ENCODE measurements at regions not wholly inside any gene's neighbourhood (a gene's known extent, or its start where the extent isn't known, plus 50 kb on each side); places are given as distances from the start of the nearest gene placed in this dataset.

GRCh38 chr1:65491472-65491871, 71.0 kb downstream of the LEPR start:
- no peak overlapping the region for H3K4me3 ChIP-seq (replicated peaks; ENCODE audit: insufficient read depth, low read length)
- H3K27ac ChIP-seq (replicated peaks) = no peak overlapping the region
- no peak for DNase-seq (ENCODE audit: low read depth in 1 of 2, low spot score in 1 of 2)
- H3K27me3 ChIP-seq (ENCODE audit: insufficient read depth, poor library complexity, severe bottlenecking) = no peaks in the 10 kb centered on the region
- no peak for TF ChIP-seq SPI1 (IDR thresholded peaks at IDR 0.05; ENCODE audit: borderline replicate concordance, low read depth)

GRCh38 chr1:65493802-65494201, 73.3 kb downstream of the LEPR start:
- Histone ChIP-seq H3K4me3 (replicated peaks; ENCODE audit: insufficient read depth, low read length) (no peak overlapping the region), H3K27ac (replicated peaks) (no peak overlapping the region), H3K27me3 (ENCODE audit: insufficient read depth, poor library complexity, severe bottlenecking) (no peaks in the 10 kb centered on the region)
- TF ChIP-seq REST (IDR thresholded peaks at IDR 0.05; ENCODE audit: insufficient replicate concordance, low read depth) (no peak), POLR2AphosphoS5 (IDR thresholded peaks at IDR 0.05; ENCODE audit: low read depth) (no peak), CTCF (IDR thresholded peaks at IDR 0.05; ENCODE audit: insufficient read depth, low read length) (no peak), SPI1 (IDR thresholded peaks at IDR 0.05; ENCODE audit: borderline replicate concordance, low read depth) (no peak), GABPA (IDR thresholded peaks at IDR 0.05; ENCODE audit: low read depth) (no peak)
- no peak for DNase-seq (ENCODE audit: low read depth in 1 of 2, low spot score in 1 of 2)

- Histone ChIP-seq H3K27me3 (ENCODE audit: insufficient read depth, poor library complexity, severe bottlenecking) (no peaks in the 10 kb centered on the region), H3K4me3 (replicated peaks; ENCODE audit: insufficient read depth, low read length) (no peak overlapping the region), H3K27ac (replicated peaks) (no peak overlapping the region)
- DNase-seq (ENCODE audit: low read depth in 1 of 2, low spot score in 1 of 2) = no peak
- TF ChIP-seq POLR2AphosphoS5 (IDR thresholded peaks at IDR 0.05; ENCODE audit: low read depth) = no peak
- no peak for TF ChIP-seq SPI1 (IDR thresholded peaks at IDR 0.05; ENCODE audit: borderline replicate concordance, low read depth)
- no peak for TF ChIP-seq CTCF (IDR thresholded peaks at IDR 0.05; ENCODE audit: insufficient read depth, low read length)
- TF ChIP-seq GABPA (IDR thresholded peaks at IDR 0.05; ENCODE audit: low read depth) = no peak
- no peak for TF ChIP-seq REST (IDR thresholded peaks at IDR 0.05; ENCODE audit: insufficient replicate concordance, low read depth)
Measured at GRCh38 chr1:65494671-65495070, 74.2 kb downstream of the LEPR start.

GRCh38 chr1:65495137-65495536, 74.7 kb downstream of the LEPR start:
- Histone ChIP-seq H3K4me3 (replicated peaks; ENCODE audit: insufficient read depth, low read length) (no peak overlapping the region), H3K27ac (replicated peaks) (no peak overlapping the region), H3K27me3 (ENCODE audit: insufficient read depth, poor library complexity, severe bottlenecking) (no peaks in the 10 kb centered on the region)
- DNase-seq (ENCODE audit: low read depth in 1 of 2, low spot score in 1 of 2) = no peak
- TF ChIP-seq SPI1 (IDR thresholded peaks at IDR 0.05; ENCODE audit: borderline replicate concordance, low read depth) (no peak), GABPA (IDR thresholded peaks at IDR 0.05; ENCODE audit: low read depth) (no peak), REST (IDR thresholded peaks at IDR 0.05; ENCODE audit: insufficient replicate concordance, low read depth) (no peak), CTCF (IDR thresholded peaks at IDR 0.05; ENCODE audit: insufficient read depth, low read length) (no peak), POLR2AphosphoS5 (IDR thresholded peaks at IDR 0.05; ENCODE audit: low read depth) (no peak)

All from HL-60 (cell line).